ENCODE measurements at regions not wholly inside any gene's neighbourhood (a gene's known extent, or its start where the extent isn't known, plus 50 kb on each side); places are given as distances from the start of the nearest gene placed in this dataset.

DNA sequence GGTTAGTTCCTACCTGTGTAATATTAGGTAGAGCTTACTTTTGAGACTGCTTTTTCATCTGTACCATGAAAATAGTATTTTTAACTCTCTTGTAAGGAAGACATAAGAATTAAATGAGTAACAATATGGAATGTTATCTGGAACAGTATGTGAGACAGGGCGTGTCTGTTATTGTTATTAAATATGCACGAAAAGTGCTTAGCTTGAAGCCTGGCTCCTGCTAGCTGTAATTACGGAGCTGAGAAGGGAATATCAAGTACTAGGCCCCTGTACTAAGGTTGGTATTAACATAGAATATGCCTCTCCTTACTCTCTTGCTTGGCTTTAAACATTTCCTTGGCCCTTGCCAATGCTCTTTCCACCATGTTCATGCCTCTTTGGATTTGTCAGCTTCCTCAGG lies 194.0 kb downstream of the FAM76B start:
- Histone ChIP-seq H3K4me3 (replicated peaks in 1 of 3) (no peak overlapping the region), H3K4me1 (peaks cover 15 to 17% of the 10 kb centered on the region in 2 donors), H3K9me3 (no peaks in the 10 kb centered on the region), H3K27me3 (no peaks in the 10 kb centered on the region), H3K36me3 (no peaks in the 10 kb centered on the region), H3K27ac (no peak overlapping the region)
- no peak for TF ChIP-seq POLR2A (IDR thresholded peaks at IDR 0.05)
- TF ChIP-seq, protein P1, sequence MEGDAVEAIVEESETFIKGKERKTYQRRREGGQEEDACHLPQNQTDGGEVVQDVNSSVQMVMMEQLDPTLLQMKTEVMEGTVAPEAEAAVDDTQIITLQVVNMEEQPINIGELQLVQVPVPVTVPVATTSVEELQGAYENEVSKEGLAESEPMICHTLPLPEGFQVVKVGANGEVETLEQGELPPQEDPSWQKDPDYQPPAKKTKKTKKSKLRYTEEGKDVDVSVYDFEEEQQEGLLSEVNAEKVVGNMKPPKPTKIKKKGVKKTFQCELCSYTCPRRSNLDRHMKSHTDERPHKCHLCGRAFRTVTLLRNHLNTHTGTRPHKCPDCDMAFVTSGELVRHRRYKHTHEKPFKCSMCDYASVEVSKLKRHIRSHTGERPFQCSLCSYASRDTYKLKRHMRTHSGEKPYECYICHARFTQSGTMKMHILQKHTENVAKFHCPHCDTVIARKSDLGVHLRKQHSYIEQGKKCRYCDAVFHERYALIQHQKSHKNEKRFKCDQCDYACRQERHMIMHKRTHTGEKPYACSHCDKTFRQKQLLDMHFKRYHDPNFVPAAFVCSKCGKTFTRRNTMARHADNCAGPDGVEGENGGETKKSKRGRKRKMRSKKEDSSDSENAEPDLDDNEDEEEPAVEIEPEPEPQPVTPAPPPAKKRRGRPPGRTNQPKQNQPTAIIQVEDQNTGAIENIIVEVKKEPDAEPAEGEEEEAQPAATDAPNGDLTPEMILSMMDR (IDR thresholded peaks at IDR 0.05): no peak
- no peak for DNase-seq
- 94 to 96% methylated on average over 3 of the region's 3 CpGs for WGBS, 2 donors
- intact Hi-C loops (cut with DNase I): no loop called here

DNA sequence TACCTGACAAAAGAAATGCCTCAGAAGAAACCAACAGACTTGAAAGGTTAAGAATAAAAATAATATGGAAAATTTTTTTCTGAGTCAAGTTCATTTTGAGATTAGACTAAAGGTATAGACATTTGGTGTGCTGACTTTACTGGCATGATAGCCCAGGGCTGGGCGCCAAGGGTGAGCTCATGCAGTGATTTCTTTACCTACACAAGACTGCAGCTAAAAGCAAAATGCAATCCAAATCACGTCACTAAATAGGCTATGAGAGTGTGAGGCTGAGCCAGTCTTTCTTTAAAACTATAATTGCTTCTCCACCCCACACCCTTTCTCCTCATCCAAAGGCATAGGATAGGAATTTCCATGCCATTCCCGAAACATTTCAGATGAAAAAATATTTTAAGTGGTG lies 196.5 kb downstream of the FAM76B start:
- DNase-seq: peak; percentile 45 to 46
- no peaks in the 10 kb centered on the region for H3K27me3 ChIP-seq
- H3K4me1 ChIP-seq: peaks cover 17 to 25% of the 10 kb centered on the region in 2 donors
- TF ChIP-seq, protein P1 (IDR thresholded peaks at IDR 0.05): no peak
- TF ChIP-seq POLR2A (IDR thresholded peaks at IDR 0.05): no peak
- intact Hi-C loops (cut with DNase I): no loop called here
- no peaks in the 10 kb centered on the region for H3K36me3 ChIP-seq
- no peaks in the 10 kb centered on the region for H3K9me3 ChIP-seq
- 57 to 62% methylated on average over 3 of the region's 3 CpGs for WGBS, 2 donors
- peak overlapping the region; percentile 28 to 49 (median 43) for H3K27ac ChIP-seq
- H3K4me3 ChIP-seq (replicated peaks in 1 of 3): no peak overlapping the region

GRCh38 chr11:95592471-95592870 lies 197.1 kb downstream of the FAM76B start:
- Histone ChIP-seq H3K4me1 (peaks cover 17 to 25% of the 10 kb centered on the region in 2 donors), H3K27me3 (no peaks in the 10 kb centered on the region), H3K27ac (peak overlapping the region; percentile 28 to 49 (median 43)), H3K4me3 (replicated peaks in 1 of 3) (no peak overlapping the region), H3K36me3 (no peaks in the 10 kb centered on the region), H3K9me3 (no peaks in the 10 kb centered on the region)
- peak; percentile 82 to 85 for DNase-seq
- intact Hi-C loops (cut with DNase I): no loop called here
- 6 to 19% methylated on average over 4 of the region's 4 CpGs for WGBS, 2 donors
- TF ChIP-seq, protein P1 (IDR thresholded peaks at IDR 0.05): no peak
- peak in 1 of 2 donors; percentile 60 for TF ChIP-seq POLR2A (IDR thresholded peaks at IDR 0.05)

- Histone ChIP-seq H3K4me1 (peaks cover 17 to 25% of the 10 kb centered on the region in 2 donors), H3K4me3 (replicated peaks in 1 of 3) (no peak overlapping the region), H3K36me3 (no peaks in the 10 kb centered on the region), H3K27me3 (no peaks in the 10 kb centered on the region), H3K27ac (peak overlapping the region; percentile 20 to 49 (median 47)), H3K9me3 (no peaks in the 10 kb centered on the region)
- WGBS, 2 donors: 36 to 46% methylated on average over 10 of the region's 10 CpGs
- DNase-seq: peak; percentile 65 to 68
- TF ChIP-seq POLR2A (IDR thresholded peaks at IDR 0.05): peak in 1 of 2 donors; percentile 8
- TF ChIP-seq, protein P1 (IDR thresholded peaks at IDR 0.05): no peak
- intact Hi-C loops (cut with DNase I): no loop called here
These were observed 199.5 kb downstream of the FAM76B start for GRCh38 chr11:95589893-95590612.

GRCh38 chr11:95588821-95589220 lies 200.8 kb downstream of the FAM76B start:
- H3K27me3 ChIP-seq: no peaks in the 10 kb centered on the region
- peaks cover 17 to 25% of the 10 kb centered on the region in 2 donors for H3K4me1 ChIP-seq
- DNase-seq: no peak
- 82 to 89% methylated on average over 3 of the region's 3 CpGs for WGBS, 2 donors
- TF ChIP-seq, protein P1 (IDR thresholded peaks at IDR 0.05): no peak
- no peak for TF ChIP-seq POLR2A (IDR thresholded peaks at IDR 0.05)
- H3K9me3 ChIP-seq: no peaks in the 10 kb centered on the region
- H3K36me3 ChIP-seq: no peaks in the 10 kb centered on the region
- intact Hi-C loops (cut with DNase I): no loop called here
- no peak overlapping the region for H3K4me3 ChIP-seq (replicated peaks in 1 of 3)
- no peak overlapping the region for H3K27ac ChIP-seq
